MV-4-11 (cell line): ENCODE measurements at regions not wholly inside any gene's neighbourhood (a gene's known extent, or its start where the extent isn't known, plus 50 kb on each side); places are given as distances from the start of the nearest gene placed in this dataset.

Source experiments
- DNase-seq: peaks from one replicate; lab custom pipeline; 2025; lab: John Stamatoyannopoulos, UW

DNA sequence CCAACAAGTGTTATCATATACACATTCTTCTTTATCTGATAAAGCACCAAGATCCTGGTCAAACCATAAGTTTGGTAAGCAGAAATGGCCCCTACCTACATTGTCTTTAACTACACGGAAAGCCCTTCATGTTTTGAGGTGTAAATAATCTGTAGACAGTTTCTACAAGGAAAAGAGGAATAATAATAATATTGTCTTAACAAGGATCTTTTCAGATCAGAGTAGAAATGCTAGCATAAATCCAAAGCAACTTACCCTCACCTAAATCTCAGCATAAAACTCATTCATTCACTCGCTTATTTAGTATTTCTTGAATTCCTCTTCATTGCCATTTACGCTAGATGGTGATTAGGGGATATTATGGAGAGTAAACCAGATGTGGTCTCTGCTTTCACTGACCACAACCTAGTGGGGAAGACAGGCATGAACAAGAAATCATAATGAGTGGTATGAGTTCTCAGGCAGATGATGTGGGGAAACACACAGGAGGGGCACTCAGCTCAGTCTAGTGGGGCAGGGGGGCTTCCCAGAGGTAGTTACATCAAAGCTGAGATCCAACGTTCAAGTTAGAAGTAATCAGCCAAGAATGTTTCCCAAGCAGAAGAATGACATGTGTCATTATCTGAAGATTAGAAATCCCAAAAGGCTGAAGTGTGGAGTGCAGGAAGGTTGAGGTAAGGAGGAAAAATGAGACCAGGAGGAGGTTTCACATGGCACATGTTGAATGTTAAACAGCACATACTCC lies 65.4 kb upstream of the ZC3H12C start:
- no peak for DNase-seq

DNA sequence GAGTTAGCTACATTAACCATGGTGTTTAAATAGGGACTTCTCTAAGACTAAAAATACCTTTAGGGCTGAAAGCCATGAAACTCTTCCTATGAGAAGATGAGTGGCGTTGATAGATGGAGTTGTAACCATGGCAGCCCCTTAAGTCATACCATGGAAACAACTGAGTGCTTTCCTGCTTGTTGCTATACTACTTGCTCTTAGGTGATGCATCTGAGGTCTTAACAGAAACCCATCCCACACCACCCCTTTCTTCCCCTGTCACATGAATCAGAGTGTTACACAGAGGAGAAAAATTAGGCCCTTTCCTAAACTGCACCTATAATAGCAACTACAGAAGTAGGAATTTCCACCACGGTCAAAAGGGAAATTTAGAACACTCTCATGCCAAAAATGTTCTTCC lies 64.3 kb upstream of the ZC3H12C start:
- no peak for DNase-seq

DNA sequence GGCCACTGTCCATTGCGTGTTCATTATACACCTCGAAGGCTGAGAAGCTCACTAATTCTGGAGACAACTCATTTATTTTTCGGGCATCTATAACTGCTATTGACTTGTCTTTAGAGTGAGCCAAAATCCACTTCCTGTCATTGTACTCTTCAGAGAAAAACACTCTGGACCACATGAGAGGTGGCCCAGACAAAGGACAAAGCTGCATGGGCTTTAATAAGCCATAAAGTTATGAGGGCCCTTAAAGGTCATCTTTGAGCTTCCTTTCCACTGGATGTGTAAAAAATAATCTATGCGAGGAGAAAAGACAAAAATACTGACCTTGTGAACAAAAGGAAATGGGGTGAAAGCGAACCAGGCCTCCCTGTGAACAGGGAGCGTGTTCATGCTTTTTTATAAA lies 63.5 kb upstream of the ZC3H12C start:
- DNase-seq = no peak

DNA sequence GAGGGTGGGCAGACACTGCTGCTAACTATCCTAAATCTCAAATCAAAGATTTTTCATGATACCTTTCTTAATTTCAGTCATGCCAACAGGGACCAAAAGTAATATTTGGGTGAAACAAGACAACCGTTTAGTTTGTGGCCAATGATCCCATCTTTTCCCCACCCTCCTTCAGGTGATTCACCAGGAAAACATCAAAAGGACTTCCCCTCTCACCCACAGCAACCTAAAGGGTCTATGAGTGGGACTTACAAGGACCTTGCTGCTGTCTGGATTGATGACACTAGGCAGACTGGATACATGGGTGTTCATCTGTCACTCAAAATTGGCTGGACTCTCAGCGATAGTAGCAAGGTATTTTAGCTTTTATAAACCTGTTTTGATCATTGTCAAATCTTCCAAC lies 62.0 kb upstream of the ZC3H12C start:
- DNase-seq = no peak

DNA sequence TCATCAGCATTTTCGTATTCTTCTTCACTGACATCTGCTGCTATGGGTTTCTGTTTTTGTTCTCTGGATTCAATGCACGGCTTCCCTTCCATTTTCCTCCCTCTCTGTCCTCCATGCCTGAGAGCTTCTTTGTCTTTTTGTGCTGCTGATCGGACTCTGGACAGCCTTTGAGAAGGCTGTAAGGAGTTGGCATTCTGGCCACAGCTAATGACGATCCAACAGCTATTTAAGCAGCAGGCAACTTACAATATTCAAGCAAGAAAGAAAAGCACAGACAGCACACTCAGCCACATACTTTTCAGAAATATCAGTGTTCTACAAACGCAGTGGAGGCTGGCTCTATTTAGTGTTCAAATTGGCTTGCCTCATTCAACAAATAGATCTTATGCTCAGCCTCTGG lies 60.9 kb upstream of the ZC3H12C start:
- no peak for DNase-seq

DNA sequence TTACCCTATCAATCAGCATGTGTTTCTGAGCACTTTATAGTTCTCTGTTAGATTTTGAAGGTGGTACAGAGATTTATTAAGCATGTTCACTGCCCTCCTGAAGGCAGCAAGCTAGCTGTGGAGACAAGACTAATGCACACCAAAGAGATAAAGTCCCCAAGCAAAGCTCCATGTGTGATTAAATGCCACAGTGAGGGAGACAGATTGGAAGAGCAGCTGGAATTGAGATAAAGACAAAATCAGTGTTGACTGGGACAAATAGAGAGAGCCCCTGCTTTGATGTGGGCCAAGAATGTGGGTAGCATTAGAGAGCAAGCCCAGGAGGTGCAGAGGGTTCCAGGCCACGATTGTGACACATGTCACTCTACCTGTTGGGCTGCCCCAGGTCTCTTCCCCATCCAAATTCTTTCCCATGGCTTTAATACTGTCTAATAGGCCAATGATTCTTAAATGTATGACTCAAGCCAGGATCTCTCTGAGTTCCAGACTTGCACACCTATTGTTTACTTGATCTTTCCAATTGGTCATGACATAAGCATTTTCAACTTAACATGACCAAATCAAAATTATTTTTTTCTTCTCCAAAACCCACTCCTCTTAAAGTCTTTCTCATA lies 60.1 kb upstream of the ZC3H12C start:
- DNase-seq = no peak

DNA sequence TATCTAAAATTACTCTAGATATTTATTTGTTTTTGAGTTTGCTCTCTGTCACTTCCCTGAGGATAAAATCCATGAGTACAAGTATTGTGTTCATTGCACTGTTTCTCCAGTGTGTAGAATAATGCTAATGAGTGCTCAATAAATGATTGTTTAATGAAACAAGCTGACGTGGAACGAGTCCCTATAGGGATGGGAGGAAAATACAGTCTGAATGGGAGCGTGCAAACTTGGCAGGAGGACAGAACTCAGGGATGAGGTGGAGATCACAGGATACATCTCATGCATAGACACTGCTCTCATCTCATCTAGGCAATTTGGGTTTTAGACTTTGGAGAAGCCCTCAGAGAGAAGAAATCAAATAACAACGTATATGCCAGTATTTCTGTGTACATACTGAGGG lies 58.4 kb upstream of the ZC3H12C start:
- no peak for DNase-seq

DNA sequence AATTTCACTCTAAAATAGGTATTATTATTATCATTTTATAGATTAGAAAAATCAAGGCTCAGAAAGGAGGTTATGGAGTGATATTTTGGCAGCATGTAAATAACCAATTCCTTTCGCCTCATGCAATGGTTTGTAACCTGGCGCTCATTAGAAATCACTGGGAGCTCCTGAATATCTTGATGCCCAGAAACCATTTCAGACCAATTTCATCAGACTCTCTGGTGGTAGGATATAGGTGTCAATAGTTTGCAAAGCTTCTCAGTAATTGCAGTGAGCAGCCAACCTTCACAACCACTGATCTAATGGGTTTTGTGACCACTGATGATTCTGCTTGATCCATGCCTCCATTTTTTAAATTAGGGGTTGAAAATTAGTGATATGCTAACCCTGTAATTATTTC lies 57.8 kb upstream of the ZC3H12C start:
- no peak for DNase-seq

DNA sequence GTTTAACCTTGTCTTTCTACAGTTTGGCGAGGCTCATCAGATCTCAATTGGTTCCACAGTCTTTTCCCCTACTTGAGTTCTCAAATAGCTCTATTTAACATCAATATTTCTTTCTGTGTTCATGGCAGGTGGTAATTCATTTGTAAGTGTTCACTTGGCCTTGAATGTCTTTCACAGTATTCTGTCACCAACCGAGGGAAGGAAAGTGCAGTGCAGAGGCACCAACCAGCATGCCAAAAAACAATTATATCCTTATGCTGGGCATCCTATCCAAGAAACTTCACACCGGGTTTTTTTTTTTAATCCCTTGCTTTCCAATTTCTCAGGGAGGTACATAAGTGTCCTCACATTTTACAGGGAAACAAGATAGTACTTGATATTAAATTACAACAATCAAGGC lies 55.0 kb upstream of the ZC3H12C start:
- DNase-seq = no peak
